Breast epithelium (tissue), 4 donors: ENCODE measurements at regions not wholly inside any gene's neighbourhood (a gene's known extent, or its start where the extent isn't known, plus 50 kb on each side); places are given as distances from the start of the nearest gene placed in this dataset.

Source experiments
- DNase-seq, 2 donors: peaks; one replicate each; pipeline ENCODE4 v3.0.0-alpha.2; 2019; ENCODE audit warnings: low spot score in 2 of 2
- H3K27ac ChIP-seq, 2 donors: fragments of 200-600 bp; sonication (generic) in 1 of 2; one replicate each; pipeline ENCODE4 v1.5.1; 2016 to 2019; ENCODE audit warnings: mild to moderate bottlenecking in 1 of 2
- H3K27me3 ChIP-seq, 2 donors: fragments of 200-600 bp; sonication (generic) in 1 of 2; one replicate each; pipeline versions ENCODE4 v1.5.1 to v1.6.0; 2017 to 2019; ENCODE audit warnings: control low read depth in 1 of 2, mild to moderate bottlenecking in 1 of 2
- H3K36me3 ChIP-seq: fragments of 200-600 bp; one replicate; pipeline ENCODE4 v1.5.1; 2019
- H3K4me1 ChIP-seq, 2 donors: fragments of 200-600 bp; sonication (generic); one replicate each; pipeline ENCODE4 v1.5.1; 2016 to 2019; ENCODE audit warnings: control low read depth in 1 of 2
- H3K4me3 ChIP-seq, 3 donors: fragments of 200-600 bp; sonication (generic); 1 replicate in 2 of 3; 2 replicates in 1 of 3; pipeline ENCODE4 v1.5.1; 2016 to 2019; ENCODE audit warnings: mild to moderate bottlenecking in 3 of 3, moderate library complexity in 2 of 3
- H3K9me3 ChIP-seq, 2 donors: fragments of 200-600 bp; sonication (generic) in 1 of 2; one replicate each; pipeline ENCODE4 v1.5.1; 2016 to 2019; ENCODE audit warnings: control low read depth in 1 of 2
- CTCF ChIP-seq, 3 donors: fragments of 450-650 bp; IDR thresholded peaks; one replicate each; pipeline ENCODE4 v1.5.1; 2016 to 2017; ENCODE audit warnings: antibody characterized with exemption in 3 of 3, mild to moderate bottlenecking in 3 of 3, moderate library complexity in 3 of 3
- POLR2A ChIP-seq: fragments of 450-650 bp; IDR thresholded peaks from one replicate; pipeline ENCODE4 v1.6.1; 2016; ENCODE audit warnings: antibody characterized with exemption, mild to moderate bottlenecking, moderate library complexity
- POLR2AphosphoS5 ChIP-seq, 3 donors: sonication (generic); formaldehyde crosslinking; IDR thresholded peaks; one replicate each; pipeline ENCODE4 v1.6.1; 2017; ENCODE audit warnings: antibody characterized with exemption in 3 of 3
- intact Hi-C: fragments of 100-400 bp; cut with DNase I; formaldehyde crosslinking; loops from one replicate; pipeline ENCODE4 v1.15.1; 2023; ENCODE audit warnings: low total_unique reads

- H3K27ac ChIP-seq = no peak overlapping the region
- H3K36me3 ChIP-seq = no peaks in the 10 kb centered on the region
- H3K4me3 ChIP-seq = no peak overlapping the region
- DNase-seq = no peak
- no peaks in the 10 kb centered on the region for H3K9me3 ChIP-seq
- TF ChIP-seq CTCF (IDR thresholded peaks at IDR 0.05) (no peak), POLR2AphosphoS5 (IDR thresholded peaks at IDR 0.05) (no peak), POLR2A (no peak)
- H3K4me1 ChIP-seq = no peaks in the 10 kb centered on the region
- intact Hi-C loops = no loop called here
- H3K27me3 ChIP-seq = no peaks in the 10 kb centered on the region
Measured at GRCh38 chr2:41482659-41483058, 565.2 kb upstream of the PKDCC start.

GRCh38 chr2:41483226-41483625, 564.6 kb upstream of the PKDCC start:
- DNase-seq = no peak
- Histone ChIP-seq H3K4me1 (no peaks in the 10 kb centered on the region), H3K27ac (no peak overlapping the region), H3K36me3 (no peaks in the 10 kb centered on the region), H3K4me3 (no peak overlapping the region), H3K9me3 (no peaks in the 10 kb centered on the region), H3K27me3 (no peaks in the 10 kb centered on the region)
- intact Hi-C loops = no loop called here
- no peak for TF ChIP-seq POLR2A
- no peak for TF ChIP-seq POLR2AphosphoS5 (IDR thresholded peaks at IDR 0.05)
- no peak for TF ChIP-seq CTCF (IDR thresholded peaks at IDR 0.05)

- no peak overlapping the region for H3K4me3 ChIP-seq
- no peaks in the 10 kb centered on the region for H3K36me3 ChIP-seq
- intact Hi-C loops = no loop called here
- no peak for DNase-seq
- TF ChIP-seq CTCF (IDR thresholded peaks at IDR 0.05) (no peak), POLR2A (no peak), POLR2AphosphoS5 (IDR thresholded peaks at IDR 0.05) (no peak)
- H3K4me1 ChIP-seq = no peaks in the 10 kb centered on the region
- no peaks in the 10 kb centered on the region for H3K27me3 ChIP-seq
- H3K9me3 ChIP-seq = no peaks in the 10 kb centered on the region
- no peak overlapping the region for H3K27ac ChIP-seq
Measured at GRCh38 chr2:41483982-41484857, 563.6 kb upstream of the PKDCC start.

- Histone ChIP-seq H3K4me1 (no peaks in the 10 kb centered on the region), H3K4me3 (no peak overlapping the region), H3K27me3 (no peaks in the 10 kb centered on the region), H3K9me3 (peaks cover 0 to 3% of the 10 kb centered on the region in 2 donors), H3K27ac (no peak overlapping the region), H3K36me3 (no peaks in the 10 kb centered on the region)
- TF ChIP-seq CTCF (IDR thresholded peaks at IDR 0.05) (no peak), POLR2A (no peak), POLR2AphosphoS5 (IDR thresholded peaks at IDR 0.05) (no peak)
- intact Hi-C loops = no loop called here
- no peak for DNase-seq
Measured at GRCh38 chr2:41484858-41485234, 563.0 kb upstream of the PKDCC start.

- H3K27ac ChIP-seq = no peak overlapping the region
- no peak for TF ChIP-seq POLR2AphosphoS5 (IDR thresholded peaks at IDR 0.05)
- TF ChIP-seq CTCF (IDR thresholded peaks at IDR 0.05) = no peak
- TF ChIP-seq POLR2A = no peak
- H3K4me3 ChIP-seq = no peak overlapping the region
- no peaks in the 10 kb centered on the region for H3K4me1 ChIP-seq
- intact Hi-C loops = no loop called here
- no peak for DNase-seq
- H3K9me3 ChIP-seq = peaks cover 0 to 3% of the 10 kb centered on the region in 2 donors
- H3K36me3 ChIP-seq = no peaks in the 10 kb centered on the region
- no peaks in the 10 kb centered on the region for H3K27me3 ChIP-seq
Measured at GRCh38 chr2:41486948-41487347, 560.9 kb upstream of the PKDCC start.
